ENCODE measurements at regions not wholly inside any gene's neighbourhood (a gene's known extent, or its start where the extent isn't known, plus 50 kb on each side); places are given as distances from the start of the nearest gene placed in this dataset.

DNA sequence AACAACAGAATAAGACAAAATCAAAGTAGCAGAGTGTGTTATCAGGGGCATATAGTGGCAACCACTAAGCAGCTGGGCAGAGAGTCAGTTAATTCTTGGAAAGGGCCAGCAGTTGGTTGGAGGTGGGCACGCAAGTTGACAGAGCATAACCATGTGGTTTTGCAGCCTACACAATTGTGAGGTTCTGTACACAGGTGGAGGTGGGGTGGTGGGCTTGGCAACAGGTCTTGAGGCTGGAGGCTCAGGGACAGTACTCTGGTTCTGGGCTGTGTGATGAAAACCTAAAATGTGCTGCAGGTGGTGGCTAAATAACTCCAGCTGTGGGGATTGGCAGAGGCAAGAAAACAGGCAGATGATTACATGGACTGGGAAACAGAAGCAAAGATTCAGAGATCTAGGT lies 1112.7 kb downstream of the PDHA2 start:
- ATAC-seq (no peak), DNase-seq (ENCODE audit: low read depth, low spot score) (no peak)
- POLR2A ChIA-PET: no interaction called here
- no peak overlapping the region for H3K27ac ChIP-seq (ENCODE audit: low read length)
- TF ChIP-seq POLR2AphosphoS5 (IDR thresholded peaks at IDR 0.05; ENCODE audit: low read depth, low read length) (no peak), CTCF (IDR thresholded peaks at IDR 0.05) (no peak), TCF7L2 (IDR thresholded peaks at IDR 0.05; ENCODE audit: low read depth, low read length) (no peak), REST (IDR thresholded peaks at IDR 0.05; ENCODE audit: insufficient read depth in 1 of 2, low read depth in 2 of 2, low read length in 1 of 2) (no peak), SIN3A (IDR thresholded peaks at IDR 0.05; ENCODE audit: borderline replicate concordance, insufficient read depth, low read depth, low read length) (no peak)
- BruUV-seq (replicated peaks): no TSS peak
- no peaks in the 10 kb centered on the region for H3K36me3 ChIP-seq (ENCODE audit: control insufficient read depth, insufficient read depth, low read length)
- intact Hi-C loops (cut with micrococcal nuclease; ENCODE audit: unreplicated experiment) (no loop called here), in situ Hi-C loops (cut with HindIII; ENCODE audit: low pct_unique_long_range_greater_than_20kb, low sequenced_read_pairs) (no loop called here)
- H3K4me3 ChIP-seq (ENCODE audit: low read depth in 2 of 2, low read length in 2 of 2): no peak overlapping the region
- no peaks in the 10 kb centered on the region for H3K9me3 ChIP-seq (ENCODE audit: control insufficient read depth, insufficient read depth, low read depth, low read length)
- H3K27me3 ChIP-seq (ENCODE audit: control insufficient read depth, insufficient read depth, low read length): no peaks in the 10 kb centered on the region
- no peaks in the 10 kb centered on the region for H3K4me1 ChIP-seq (ENCODE audit: control insufficient read depth, insufficient read depth, low read length)
- CTCF ChIA-PET: no interaction called here

DNA sequence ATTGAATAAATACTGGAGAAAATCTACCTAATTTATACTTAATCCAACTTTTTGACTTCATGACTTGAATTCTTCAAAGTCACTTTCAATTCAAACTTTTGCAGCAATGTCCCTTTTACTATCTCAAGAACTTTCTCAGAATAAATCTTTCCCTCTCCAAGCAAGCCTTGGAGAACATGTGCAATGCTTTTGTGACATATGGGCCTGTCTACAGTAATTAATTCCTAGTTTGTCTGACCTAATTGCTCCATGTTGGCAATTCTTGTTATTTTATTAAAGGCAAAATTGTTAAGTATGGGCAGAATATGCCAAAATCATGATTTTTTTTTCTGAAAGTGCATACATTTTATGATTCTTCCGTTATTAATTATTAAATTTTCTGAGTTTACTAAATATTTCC lies 1115.3 kb downstream of the PDHA2 start:
- TF ChIP-seq TCF7L2 (IDR thresholded peaks at IDR 0.05; ENCODE audit: low read depth, low read length) (no peak), POLR2AphosphoS5 (IDR thresholded peaks at IDR 0.05; ENCODE audit: low read depth, low read length) (no peak), SIN3A (IDR thresholded peaks at IDR 0.05; ENCODE audit: borderline replicate concordance, insufficient read depth, low read depth, low read length) (no peak), CTCF (IDR thresholded peaks at IDR 0.05) (no peak), REST (IDR thresholded peaks at IDR 0.05; ENCODE audit: insufficient read depth in 1 of 2, low read depth in 2 of 2, low read length in 1 of 2) (no peak)
- DNase-seq (ENCODE audit: low read depth, low spot score) (no peak), ATAC-seq (no peak)
- H3K27ac ChIP-seq (ENCODE audit: low read length): no peak overlapping the region
- no TSS peak for BruUV-seq (replicated peaks)
- in situ Hi-C loops (cut with HindIII; ENCODE audit: low pct_unique_long_range_greater_than_20kb, low sequenced_read_pairs) (no loop called here), intact Hi-C loops (cut with micrococcal nuclease; ENCODE audit: unreplicated experiment) (no loop called here)
- CTCF ChIA-PET: no interaction called here
- no peaks in the 10 kb centered on the region for H3K4me1 ChIP-seq (ENCODE audit: control insufficient read depth, insufficient read depth, low read length)
- H3K36me3 ChIP-seq (ENCODE audit: control insufficient read depth, insufficient read depth, low read length): no peaks in the 10 kb centered on the region
- POLR2A ChIA-PET: no interaction called here
- no peak overlapping the region for H3K4me3 ChIP-seq (ENCODE audit: low read depth in 2 of 2, low read length in 2 of 2)
- no peaks in the 10 kb centered on the region for H3K27me3 ChIP-seq (ENCODE audit: control insufficient read depth, insufficient read depth, low read length)
- H3K9me3 ChIP-seq (ENCODE audit: control insufficient read depth, insufficient read depth, low read depth, low read length): no peaks in the 10 kb centered on the region

Data from Panc1 (cell line).